T-cell (primary cell): ENCODE measurements at regions not wholly inside any gene's neighbourhood (a gene's known extent, or its start where the extent isn't known, plus 50 kb on each side); places are given as distances from the start of the nearest gene placed in this dataset.

Source experiments
- ATAC-seq, 4 experiments: fragments of 200-7000 bp in 3 of 4; fragments of 150-1000 bp in 1 of 4; cut with Tn5 transposase; replicated peaks in 1 of 4; 1 replicate in 3 of 4; 2 replicates in 1 of 4; pipeline ENCODE4 v1.10.0; 2021; ENCODE audit warnings: moderate library complexity in 3 of 4, mild to moderate bottlenecking in 2 of 4, moderate number of reproducible peaks in 1 of 4
- CTCF ChIA-PET, 2 donors: fragments of 300-600 bp; sonication (Branson Sonifier 250); formaldehyde crosslinking; loops; one replicate each; lab custom pipeline; 2022; ENCODE audit warnings: antibody characterized with exemption in 2 of 2; lab: Charles Lee
- POLR2A ChIA-PET, 2 donors: fragments of 300-600 bp; sonication (Branson Sonifier 250); formaldehyde crosslinking; loops; one replicate each; lab custom pipeline; 2022; ENCODE audit warnings: antibody characterized with exemption in 2 of 2; lab: Charles Lee
- DNase-seq, 35 experiments: peaks; one replicate each; pipeline versions ENCODE4 v3.0.0 to v3.0.0-alpha.2; 2013 to 2023
- H3K27ac ChIP-seq: one replicate; pipeline ENCODE4 v1.5.1; 2013; ENCODE audit warnings: low read length
- H3K27me3 ChIP-seq, 2 experiments: replicated peaks in 1 of 2; 1 replicate in 1 of 2; 2 replicates in 1 of 2; pipeline versions ENCODE4 v1.6.1 to v1.7.0; 2013; ENCODE audit warnings: low read length in 1 of 2, mixed read lengths in 1 of 2; ENCODE audit not compliant: control insufficient read depth in 2 of 2, insufficient read depth in 2 of 2; ENCODE audit errors: extremely low read depth in 1 of 2
- H3K36me3 ChIP-seq, 2 donors: 1 replicate in 1 of 2; 2 replicates in 1 of 2; pipeline versions ENCODE4 v1.6.1 to v1.7.0; 2013; ENCODE audit warnings: low read length in 1 of 2; ENCODE audit not compliant: control insufficient read depth in 2 of 2, insufficient read depth in 1 of 2; ENCODE audit errors: extremely low read depth in 1 of 2
- H3K4me1 ChIP-seq, 2 experiments: 1 replicate in 1 of 2; 2 replicates in 1 of 2; pipeline versions ENCODE4 v1.6.1 to v1.7.0; 2013; ENCODE audit warnings: low read length in 2 of 2, mixed read lengths in 1 of 2; ENCODE audit not compliant: insufficient read depth in 2 of 2, control insufficient read depth in 1 of 2; ENCODE audit errors: extremely low read depth in 1 of 2
- H3K4me3 ChIP-seq, 2 donors: 1 replicate in 1 of 2; 2 replicates in 1 of 2; pipeline versions ENCODE4 v1.5.1 to v1.7.0; 2013; ENCODE audit warnings: mild to moderate bottlenecking in 2 of 2, low read length in 1 of 2, moderate library complexity in 1 of 2; ENCODE audit not compliant: control insufficient read depth in 1 of 2; ENCODE audit errors: extremely low read depth in 1 of 2
- H3K9me3 ChIP-seq: 2 replicates; pipeline ENCODE4 v1.7.0; 2013
- H3K27ac Mint-ChIP-seq, 2 donors: one replicate each; pipeline ENCODE4 v1.8.0; 2020 to 2021; ENCODE audit warnings: mild to moderate bottlenecking in 2 of 2, mixed read lengths in 2 of 2
- H3K27me3 Mint-ChIP-seq, 2 donors: one replicate each; pipeline ENCODE4 v1.8.0; 2021 to 2022; ENCODE audit warnings: mixed read lengths in 2 of 2
- H3K36me3 Mint-ChIP-seq: one replicate; pipeline ENCODE4 v1.8.0; 2021; ENCODE audit warnings: mixed read lengths
- H3K4me1 Mint-ChIP-seq, 3 donors: one replicate each; pipeline ENCODE4 v1.8.0; 2020 to 2022; ENCODE audit warnings: mixed read lengths in 3 of 3, mild to moderate bottlenecking in 1 of 3
- H3K4me3 Mint-ChIP-seq, 3 donors: one replicate each; pipeline ENCODE4 v1.8.0; 2020 to 2022; ENCODE audit warnings: mild to moderate bottlenecking in 3 of 3, mixed read lengths in 3 of 3, moderate library complexity in 3 of 3
- H3K9me3 Mint-ChIP-seq, 3 donors: one replicate each; pipeline ENCODE4 v1.8.0; 2020 to 2022; ENCODE audit warnings: mixed read lengths in 3 of 3
- WGBS: methylation state at CpG from one replicate; pipeline ENCODE4 v1.1.5; 2013; ENCODE audit warnings: missing lambda C conversion rate; ENCODE audit not compliant: insufficient coverage; 5-methylcytosine and 5-hydroxymethylcytosine counted together

- peaks cover 14 to 15% of the 10 kb centered on the region in 2 donors for H3K27me3 Mint-ChIP-seq
- H3K4me1 Mint-ChIP-seq = no peaks in the 10 kb centered on the region
- no peaks in the 10 kb centered on the region for H3K36me3 Mint-ChIP-seq
- no peak overlapping the region for H3K4me3 Mint-ChIP-seq
- H3K27ac Mint-ChIP-seq = no peak overlapping the region
- no peak overlapping the region for H3K27ac ChIP-seq
- H3K9me3 ChIP-seq = no peaks in the 10 kb centered on the region
- H3K4me1 ChIP-seq = no peaks in the 10 kb centered on the region
- DNase-seq = no peak
- no peak for ATAC-seq
- H3K36me3 ChIP-seq = no peaks in the 10 kb centered on the region
- peaks cover 0 to 5% (median 4%) of the 10 kb centered on the region in 3 donors for H3K9me3 Mint-ChIP-seq
- no peaks in the 10 kb centered on the region for H3K27me3 ChIP-seq
- ChIA-PET CTCF (no interaction called here), POLR2A (no interaction called here)
- WGBS = 91% methylated on average over 3 of the region's 3 CpGs
- H3K4me3 ChIP-seq = no peak overlapping the region
Measured at GRCh38 chr17:62913991-62914570, 52.0 kb upstream of the TANC2 start.

- DNase-seq (no peak), ATAC-seq (no peak)
- Mint-ChIP-seq H3K9me3 (peaks cover 0 to 5% (median 4%) of the 10 kb centered on the region in 3 donors), H3K4me1 (no peaks in the 10 kb centered on the region), H3K36me3 (no peaks in the 10 kb centered on the region), H3K4me3 (no peak overlapping the region), H3K27ac (no peak overlapping the region), H3K27me3 (peaks cover 14 to 15% of the 10 kb centered on the region in 2 donors)
- H3K9me3 ChIP-seq = no peaks in the 10 kb centered on the region
- no peak overlapping the region for H3K4me3 ChIP-seq
- no peaks in the 10 kb centered on the region for H3K36me3 ChIP-seq
- CTCF ChIA-PET = no interaction called here
- peaks cover 0 to 5% of the 10 kb centered on the region in 2 experiments for H3K27me3 ChIP-seq
- H3K27ac ChIP-seq = no peak overlapping the region
- POLR2A ChIA-PET = no interaction called here
- no peaks in the 10 kb centered on the region for H3K4me1 ChIP-seq
- 100% methylated on average over 1 of the region's 4 CpGs for WGBS
Measured at GRCh38 chr17:62912363-62912762, 53.7 kb upstream of the TANC2 start.

GRCh38 chr17:62911114-62911513 is 54.9 kb upstream of the TANC2 start:
- H3K9me3 ChIP-seq = no peaks in the 10 kb centered on the region
- no peaks in the 10 kb centered on the region for H3K36me3 ChIP-seq
- Mint-ChIP-seq H3K4me1 (no peaks in the 10 kb centered on the region), H3K27ac (no peak overlapping the region), H3K4me3 (no peak overlapping the region), H3K27me3 (peaks cover 14 to 18% of the 10 kb centered on the region in 2 donors), H3K36me3 (no peaks in the 10 kb centered on the region), H3K9me3 (peaks cover 0 to 5% (median 4%) of the 10 kb centered on the region in 3 donors)
- 83% methylated on average over 1 of the region's 3 CpGs for WGBS
- CTCF ChIA-PET = no interaction called here
- no peaks in the 10 kb centered on the region for H3K4me1 ChIP-seq
- no peak overlapping the region for H3K4me3 ChIP-seq
- no peak for DNase-seq
- H3K27ac ChIP-seq = no peak overlapping the region
- no peak for ATAC-seq
- POLR2A ChIA-PET = no interaction called here
- peaks cover 0 to 5% of the 10 kb centered on the region in 2 experiments for H3K27me3 ChIP-seq

- DNase-seq = no peak
- Histone ChIP-seq H3K27me3 (peaks cover 0 to 5% of the 10 kb centered on the region in 2 experiments), H3K4me1 (no peaks in the 10 kb centered on the region), H3K36me3 (no peaks in the 10 kb centered on the region), H3K27ac (no peak overlapping the region), H3K4me3 (no peak overlapping the region), H3K9me3 (no peaks in the 10 kb centered on the region)
- ChIA-PET POLR2A (no interaction called here), CTCF (no interaction called here)
- peaks cover 0 to 5% (median 4%) of the 10 kb centered on the region in 3 donors for H3K9me3 Mint-ChIP-seq
- H3K27ac Mint-ChIP-seq = no peak overlapping the region
- no peaks in the 10 kb centered on the region for H3K4me1 Mint-ChIP-seq
- no peak for ATAC-seq
- H3K27me3 Mint-ChIP-seq = peaks cover 14 to 18% of the 10 kb centered on the region in 2 donors
- WGBS = no CpG with 5 or more reads among the region's 4 CpGs
- no peak overlapping the region for H3K4me3 Mint-ChIP-seq
- no peaks in the 10 kb centered on the region for H3K36me3 Mint-ChIP-seq
Measured at GRCh38 chr17:62910277-62910676, 55.8 kb upstream of the TANC2 start.

- Histone ChIP-seq H3K36me3 (no peaks in the 10 kb centered on the region), H3K27me3 (peaks cover 0 to 5% of the 10 kb centered on the region in 2 experiments), H3K27ac (no peak overlapping the region), H3K9me3 (no peaks in the 10 kb centered on the region), H3K4me3 (no peak overlapping the region), H3K4me1 (no peaks in the 10 kb centered on the region)
- peaks cover 0 to 5% (median 4%) of the 10 kb centered on the region in 3 donors for H3K9me3 Mint-ChIP-seq
- DNase-seq (no peak), ATAC-seq (no peak)
- ChIA-PET CTCF (no interaction called here), POLR2A (no interaction called here)
- no peak overlapping the region for H3K27ac Mint-ChIP-seq
- H3K27me3 Mint-ChIP-seq = peaks cover 12 to 16% of the 10 kb centered on the region in 2 donors
- H3K4me3 Mint-ChIP-seq = no peak overlapping the region
- H3K36me3 Mint-ChIP-seq = no peaks in the 10 kb centered on the region
- H3K4me1 Mint-ChIP-seq = no peaks in the 10 kb centered on the region
- WGBS = no CpG with 5 or more reads among the region's 4 CpGs
Measured at GRCh38 chr17:62907961-62908360, 58.1 kb upstream of the TANC2 start.

GRCh38 chr17:62906881-62907280 is 59.2 kb upstream of the TANC2 start:
- ChIA-PET POLR2A (no interaction called here), CTCF (no interaction called here)
- Histone ChIP-seq H3K27me3 (peaks cover 0 to 9% of the 10 kb centered on the region in 2 experiments), H3K27ac (no peak overlapping the region), H3K9me3 (no peaks in the 10 kb centered on the region), H3K4me1 (no peaks in the 10 kb centered on the region), H3K36me3 (no peaks in the 10 kb centered on the region), H3K4me3 (no peak overlapping the region)
- ATAC-seq (no peak), DNase-seq (no peak)
- Mint-ChIP-seq H3K36me3 (no peaks in the 10 kb centered on the region), H3K9me3 (no peaks in the 10 kb centered on the region), H3K27ac (no peak overlapping the region), H3K4me3 (no peak overlapping the region), H3K27me3 (peaks cover 10 to 18% of the 10 kb centered on the region in 2 donors), H3K4me1 (no peaks in the 10 kb centered on the region)

- CTCF ChIA-PET = no interaction called here
- Mint-ChIP-seq H3K4me3 (no peak overlapping the region), H3K27me3 (peaks cover 8 to 18% of the 10 kb centered on the region in 2 donors), H3K9me3 (no peaks in the 10 kb centered on the region), H3K27ac (no peak overlapping the region), H3K4me1 (no peaks in the 10 kb centered on the region), H3K36me3 (no peaks in the 10 kb centered on the region)
- Histone ChIP-seq H3K27me3 (peaks cover 0 to 9% of the 10 kb centered on the region in 2 experiments), H3K36me3 (no peaks in the 10 kb centered on the region), H3K4me1 (no peaks in the 10 kb centered on the region), H3K27ac (no peak overlapping the region), H3K9me3 (no peaks in the 10 kb centered on the region), H3K4me3 (no peak overlapping the region)
- POLR2A ChIA-PET = no interaction called here
- DNase-seq (no peak), ATAC-seq (no peak)
- WGBS = no CpG with 5 or more reads among the region's 4 CpGs
Measured at GRCh38 chr17:62905233-62905632, 60.8 kb upstream of the TANC2 start.
